NCI-H2107 treated with DMSO at 0.1 percent for 48 hours (cell line): ENCODE measurements at regions not wholly inside any gene's neighbourhood (a gene's known extent, or its start where the extent isn't known, plus 50 kb on each side); places are given as distances from the start of the nearest gene placed in this dataset.
"Not testable (repeated sequence)": the region's sequence is repeated elsewhere in the genome, so short reads cannot be mapped to it uniquely, and the experiment has no call there.

ENCODE experiments used
- DNase-seq: peaks from one replicate; lab custom pipeline; 2025; ENCODE audit not compliant: unreplicated experiment; lab: John Stamatoyannopoulos, UW

- no peak for DNase-seq
Measured at GRCh38 chr3:20288050-20288449, 102.0 kb upstream of the SGO1 start.

- no peak for DNase-seq
Measured at GRCh38 chr3:20280257-20280656, 94.3 kb upstream of the SGO1 start.

DNA sequence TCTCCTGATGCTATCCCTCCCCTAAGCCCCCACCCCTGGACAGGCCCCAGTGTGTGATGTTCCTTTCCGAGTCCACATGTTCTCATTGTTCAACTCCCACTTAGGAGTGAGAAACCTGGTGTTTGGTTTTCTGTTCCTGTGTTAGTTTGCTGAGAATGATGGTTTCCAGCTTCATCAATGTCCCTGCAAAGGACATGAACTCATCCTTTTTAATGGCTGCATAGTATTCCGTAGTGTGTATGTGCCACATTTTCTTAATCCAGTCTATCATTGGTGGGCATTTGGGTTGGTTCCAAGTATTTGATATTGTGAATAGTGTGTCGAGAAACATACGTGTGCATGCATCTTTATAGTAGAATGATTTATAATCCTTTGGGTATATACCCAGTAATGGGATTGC lies 80.0 kb upstream of the SGO1 start:
- DNase-seq, result not testable (repeated sequence)

DNA sequence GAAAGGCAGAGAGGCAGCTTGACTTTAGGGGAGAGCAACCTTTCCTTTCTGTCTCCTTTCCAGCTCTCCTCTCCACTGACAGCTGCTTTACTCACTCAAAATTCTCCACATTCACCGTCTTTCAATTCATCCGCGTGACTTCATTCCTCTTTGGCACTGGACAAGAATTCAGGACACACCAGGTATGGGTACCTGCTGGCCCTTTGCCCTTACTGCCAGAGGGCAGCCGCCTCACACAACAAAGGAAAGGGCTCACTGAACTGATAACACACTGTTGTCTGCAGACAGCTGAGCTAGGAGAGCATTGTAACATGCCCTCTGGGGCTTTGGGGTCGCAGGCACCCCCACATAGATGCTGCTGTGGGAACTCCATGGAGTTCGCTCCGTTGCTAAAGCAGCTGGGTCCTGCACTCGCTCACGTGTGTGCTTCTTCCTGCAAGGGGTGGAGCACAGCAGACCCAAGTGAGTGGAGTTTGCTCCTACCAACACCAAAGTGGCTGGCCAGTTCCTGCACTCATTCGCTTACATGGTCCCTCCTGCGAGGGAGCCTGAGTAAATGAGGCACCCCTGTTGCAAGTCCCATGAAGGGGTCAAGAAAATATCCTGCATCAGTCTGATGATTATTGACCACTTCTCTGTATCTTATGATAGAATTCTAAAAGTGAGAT lies 79.0 kb upstream of the SGO1 start:
- no peak for DNase-seq

- DNase-seq, result no peak
Measured at GRCh38 chr3:20258371-20258770, 72.4 kb upstream of the SGO1 start.

- no peak for DNase-seq
Measured at GRCh38 chr3:20256144-20256543, 70.1 kb upstream of the SGO1 start.

- no peak for DNase-seq
Measured at GRCh38 chr3:20254268-20255117, 68.5 kb upstream of the SGO1 start.

DNA sequence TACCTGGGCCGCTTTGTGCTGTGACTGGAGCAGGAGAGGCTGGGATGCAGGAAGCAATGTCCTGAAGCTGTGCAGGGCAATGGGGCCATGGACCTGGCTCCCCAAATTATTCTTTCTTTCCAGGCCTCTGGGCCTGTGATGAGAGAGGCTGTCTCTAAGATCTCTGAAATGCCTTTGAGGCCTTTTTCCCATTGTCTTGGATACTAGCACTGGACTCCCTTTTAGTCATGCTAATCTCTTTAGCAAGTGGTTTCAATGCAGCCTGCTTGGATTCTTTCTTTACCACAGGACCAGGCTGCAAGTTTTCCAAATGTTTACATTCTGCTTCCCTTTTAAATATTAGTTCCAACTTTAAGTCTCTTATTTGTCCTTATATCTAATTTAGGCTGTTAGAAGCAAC lies 64.8 kb upstream of the SGO1 start:
- DNase-seq, result no peak

- no peak for DNase-seq
Measured at GRCh38 chr3:20250314-20250713, 64.3 kb upstream of the SGO1 start.

GRCh38 chr3:20246662-20247061 lies 60.7 kb upstream of the SGO1 start:
- no peak for DNase-seq

GRCh38 chr3:20245781-20246180 lies 59.8 kb upstream of the SGO1 start:
- no peak for DNase-seq

- no peak for DNase-seq
Measured at GRCh38 chr3:20240154-20240883, 54.3 kb upstream of the SGO1 start.

GRCh38 chr3:20238199-20238598 lies 52.2 kb upstream of the SGO1 start:
- not testable (repeated sequence) for DNase-seq

- DNase-seq, result no peak
Measured at GRCh38 chr3:20236603-20237002, 50.6 kb upstream of the SGO1 start.
